HCT116 (cell line): ENCODE measurements at regions not wholly inside any gene's neighbourhood (a gene's known extent, or its start where the extent isn't known, plus 50 kb on each side); places are given as distances from the start of the nearest gene placed in this dataset.

Experiments
- ATAC-seq: fragments of 200-7000 bp; cut with Tn5 transposase; 2 replicates; pipeline ENCODE4 v1.9.1; 2020; ENCODE audit warnings: mild to moderate bottlenecking, moderate library complexity
- BruUV-seq: library from RNA; stranded (reverse); fragments of 400-500 nt; replicated peaks from 2 replicates; lab custom pipeline; 2021; lab: Mats Ljungman, UMichigan
- CTCF ChIA-PET: fragments of 300-600 bp; sonication (Branson Sonifier 250); formaldehyde crosslinking; loops from one replicate; lab custom pipeline; 2021; ENCODE audit warnings: antibody characterized with exemption; lab: Charles Lee
- POLR2A ChIA-PET: fragments of 300-600, 350-600 bp; sonication (Branson Sonifier 250); formaldehyde crosslinking; loops from one replicate; lab custom pipeline; 2021; ENCODE audit warnings: antibody characterized with exemption; lab: Charles Lee
- RAD21 ChIA-PET, 2 experiments: fragments of 300-600 bp; sonication (Branson Sonifier 250); formaldehyde crosslinking; loops; one replicate each; lab custom pipeline; 2023; ENCODE audit warnings: low total read pairs in 2 of 2; ENCODE audit not compliant: uncharacterized antibody in 2 of 2, unreplicated experiment in 2 of 2, low non-redundant PET in 1 of 2; lab: Charles Lee
- DNase-seq: peaks from one replicate; pipeline ENCODE4 v3.0.0-alpha.2; 2010; ENCODE audit warnings: low read depth, low spot score
- H2AFZ ChIP-seq: fragments of 200-600 bp; shearing (Covaris generic), sonication (generic); 2 replicates; pipeline ENCODE4 v1.6.1; 2017; ENCODE audit warnings: low read depth, mixed run types, mixed read lengths, antibody characterized with exemption, low read length; ENCODE audit not compliant: poor library complexity, severe bottlenecking
- H3K27ac ChIP-seq: 2 replicates; pipeline ENCODE4 v1.5.1; 2012; ENCODE audit warnings: low read depth, low read length
- H3K27me3 ChIP-seq: fragments of 200-600 bp; sonication (generic); 2 replicates; pipeline ENCODE4 v1.6.1; 2016; ENCODE audit warnings: mixed run types, low read length, mixed read lengths; ENCODE audit not compliant: insufficient read depth
- H3K36me3 ChIP-seq, 2 experiments: fragments of 200-500 bp in 1 of 2; fragments of 200-600 bp in 1 of 2; sonication (Bioruptor generic) in 1 of 2; sonication (generic) in 1 of 2; 2 replicates each; pipeline versions ENCODE4 v1.5.1 to v1.6.1; 2014 to 2016; ENCODE audit warnings: low read length in 2 of 2, inconsistent platforms in 1 of 2, mixed read lengths in 1 of 2, mixed run types in 1 of 2; ENCODE audit not compliant: insufficient read depth in 2 of 2, control insufficient read depth in 1 of 2
- H3K4me1 ChIP-seq, 2 experiments: fragments of 200-600 bp in 1 of 2; sonication (generic) in 1 of 2; 2 replicates each; pipeline versions ENCODE4 v1.5.1 to v1.6.1; 2012 to 2017; ENCODE audit warnings: low read length in 2 of 2, inconsistent platforms in 1 of 2, mild to moderate bottlenecking in 1 of 2, mixed read lengths in 1 of 2, mixed run types in 1 of 2, moderate library complexity in 1 of 2; ENCODE audit not compliant: insufficient read depth in 2 of 2, control insufficient read depth in 1 of 2
- H3K4me2 ChIP-seq: fragments of 200-600 bp; sonication (generic); 2 replicates; pipeline ENCODE4 v1.6.1; 2017; ENCODE audit warnings: mixed run types, low read length, mixed read lengths
- H3K4me3 ChIP-seq, 2 experiments: fragments of 200-600 bp in 1 of 2; sonication (generic) in 1 of 2; replicated peaks in 1 of 2; 2 replicates each; pipeline ENCODE4 v1.5.1; 2011 to 2016; ENCODE audit warnings: low read length in 2 of 2, control low read depth in 1 of 2, low read depth in 1 of 2, mild to moderate bottlenecking in 1 of 2, mixed read lengths in 1 of 2, mixed run types in 1 of 2
- H3K79me2 ChIP-seq: fragments of 200-600 bp; sonication (generic); 2 replicates; pipeline ENCODE4 v1.6.1; 2017; ENCODE audit warnings: mild to moderate bottlenecking, mixed run types, low read length, moderate library complexity, mixed read lengths; ENCODE audit not compliant: insufficient read depth
- H3K9ac ChIP-seq: fragments of 200-600 bp; sonication (generic); 2 replicates; pipeline ENCODE4 v1.6.1; 2016; ENCODE audit warnings: low read length, mixed read lengths
- H3K9me2 ChIP-seq: fragments of 200-600 bp; sonication (generic), shearing (Covaris generic); 2 replicates; pipeline ENCODE4 v1.6.1; 2017; ENCODE audit warnings: mixed run types, mild to moderate bottlenecking, moderate library complexity; ENCODE audit not compliant: insufficient read depth
- H3K9me3 ChIP-seq, 2 experiments: fragments of 200-500 bp in 1 of 2; fragments of 200-600 bp in 1 of 2; sonication (Bioruptor generic) in 1 of 2; sonication (generic) in 1 of 2; 2 replicates each; pipeline ENCODE4 v1.6.1; 2014 to 2017; ENCODE audit warnings: low read length in 2 of 2, mixed read lengths in 2 of 2, inconsistent platforms in 1 of 2, low read depth in 1 of 2, mild to moderate bottlenecking in 1 of 2, mixed run types in 1 of 2, moderate library complexity in 1 of 2; ENCODE audit not compliant: control insufficient read depth in 1 of 2, insufficient read depth in 1 of 2
- H4K20me1 ChIP-seq: fragments of 200-600 bp; sonication (generic), shearing (Covaris generic); 2 replicates; pipeline ENCODE4 v1.6.1; 2017; ENCODE audit warnings: mixed run types, mild to moderate bottlenecking, moderate library complexity; ENCODE audit not compliant: insufficient read depth
- EGR1 ChIP-seq: IDR thresholded peaks from 2 replicates; pipeline ENCODE4 v1.6.1; 2012; ENCODE audit warnings: low read depth
- ELF1 ChIP-seq: IDR thresholded peaks from 2 replicates; pipeline ENCODE4 v1.6.1; 2012; ENCODE audit warnings: low read depth, borderline replicate concordance
- EZH2 ChIP-seq: fragments of 200-600 bp; sonication (generic); IDR thresholded peaks from 2 replicates; pipeline ENCODE4 v1.6.1; 2017; ENCODE audit warnings: antibody characterized with exemption, mixed run types
- EZH2phosphoT487 ChIP-seq: fragments of 200-600 bp; IDR thresholded peaks from 2 replicates; pipeline ENCODE4 v1.6.1; 2018; ENCODE audit warnings: antibody characterized with exemption, borderline replicate concordance
- JUND ChIP-seq: IDR thresholded peaks from 2 replicates; pipeline ENCODE4 v1.6.1; 2012
- SIN3A ChIP-seq: IDR thresholded peaks from 2 replicates; pipeline ENCODE4 v1.6.1; 2012; ENCODE audit warnings: low read depth
- SP1 ChIP-seq: IDR thresholded peaks from 2 replicates; pipeline ENCODE4 v1.6.1; 2012; ENCODE audit warnings: low read depth
- SRF ChIP-seq: IDR thresholded peaks from 2 replicates; pipeline ENCODE4 v1.6.1; 2012; ENCODE audit warnings: low read depth
- TCF7L2 ChIP-seq: IDR thresholded peaks from 2 replicates; pipeline ENCODE4 v1.7.0; 2011; ENCODE audit warnings: borderline replicate concordance, inconsistent platforms; ENCODE audit not compliant: insufficient read depth, insufficient read length; ENCODE audit errors: extremely low read depth
- ZNF274 ChIP-seq: fragments of 200-500 bp; sonication (Bioruptor generic); IDR thresholded peaks from 2 replicates; pipeline ENCODE4 v1.6.1; 2014; ENCODE audit warnings: mild to moderate bottlenecking, low read depth, low read length, inconsistent platforms
- intact Hi-C: fragments of 100-400 bp; cut with micrococcal nuclease; formaldehyde crosslinking; loops from 2 replicates; pipeline ENCODE4 v1.10.0; 2022
- TF ChIP-seq, protein P1 (sequence below): IDR thresholded peaks from 2 replicates; pipeline ENCODE4 v1.6.1; 2012
- TF ChIP-seq, protein P2 (sequence below): IDR thresholded peaks from 2 replicates; pipeline ENCODE4 v1.6.1; 2012; ENCODE audit warnings: low read depth
- TF ChIP-seq, protein P3 (sequence below): IDR thresholded peaks from 2 replicates; pipeline ENCODE4 v1.6.1; 2012

- RAD21 ChIA-PET, result no interaction called here
Measured at GRCh38 chr11:81010631-81011030, 1569.8 kb upstream of the TENM4 start.

More at GRCh38 chr11:81010631-81011030, 1569.8 kb upstream of the TENM4 start:
- ATAC-seq (no peak), DNase-seq (no peak)
- Histone ChIP-seq H3K4me1 (no peaks in the 10 kb centered on the region), H2AFZ (no peak overlapping the region), H3K27ac (no peak overlapping the region), H3K4me2 (no peak overlapping the region), H3K9me3 (peaks cover 0 to 4% of the 10 kb centered on the region in 2 experiments; a peak in 2 of 4 replicates), H3K27me3 (no peaks in the 10 kb centered on the region), H3K9me2 (no peaks in the 10 kb centered on the region), H4K20me1 (no peaks in the 10 kb centered on the region), H3K36me3 (no peaks in the 10 kb centered on the region), H3K4me3 (no peak overlapping the region), H3K9ac (no peak overlapping the region), H3K79me2 (no peaks in the 10 kb centered on the region)
- ChIA-PET CTCF (no interaction called here), POLR2A (no interaction called here)
- intact Hi-C loops, result no loop called here
- BruUV-seq, result no TSS peak
- no peak for TF ChIP-seq EZH2
- no peak for TF ChIP-seq SRF
- no peak for TF ChIP-seq SIN3A
- no peak for TF ChIP-seq EZH2phosphoT487
- no peak for TF ChIP-seq TCF7L2
- TF ChIP-seq SP1, result no peak
- TF ChIP-seq, protein P1, sequence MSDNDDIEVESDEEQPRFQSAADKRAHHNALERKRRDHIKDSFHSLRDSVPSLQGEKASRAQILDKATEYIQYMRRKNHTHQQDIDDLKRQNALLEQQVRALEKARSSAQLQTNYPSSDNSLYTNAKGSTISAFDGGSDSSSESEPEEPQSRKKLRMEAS, result no peak
- TF ChIP-seq, protein P2, sequence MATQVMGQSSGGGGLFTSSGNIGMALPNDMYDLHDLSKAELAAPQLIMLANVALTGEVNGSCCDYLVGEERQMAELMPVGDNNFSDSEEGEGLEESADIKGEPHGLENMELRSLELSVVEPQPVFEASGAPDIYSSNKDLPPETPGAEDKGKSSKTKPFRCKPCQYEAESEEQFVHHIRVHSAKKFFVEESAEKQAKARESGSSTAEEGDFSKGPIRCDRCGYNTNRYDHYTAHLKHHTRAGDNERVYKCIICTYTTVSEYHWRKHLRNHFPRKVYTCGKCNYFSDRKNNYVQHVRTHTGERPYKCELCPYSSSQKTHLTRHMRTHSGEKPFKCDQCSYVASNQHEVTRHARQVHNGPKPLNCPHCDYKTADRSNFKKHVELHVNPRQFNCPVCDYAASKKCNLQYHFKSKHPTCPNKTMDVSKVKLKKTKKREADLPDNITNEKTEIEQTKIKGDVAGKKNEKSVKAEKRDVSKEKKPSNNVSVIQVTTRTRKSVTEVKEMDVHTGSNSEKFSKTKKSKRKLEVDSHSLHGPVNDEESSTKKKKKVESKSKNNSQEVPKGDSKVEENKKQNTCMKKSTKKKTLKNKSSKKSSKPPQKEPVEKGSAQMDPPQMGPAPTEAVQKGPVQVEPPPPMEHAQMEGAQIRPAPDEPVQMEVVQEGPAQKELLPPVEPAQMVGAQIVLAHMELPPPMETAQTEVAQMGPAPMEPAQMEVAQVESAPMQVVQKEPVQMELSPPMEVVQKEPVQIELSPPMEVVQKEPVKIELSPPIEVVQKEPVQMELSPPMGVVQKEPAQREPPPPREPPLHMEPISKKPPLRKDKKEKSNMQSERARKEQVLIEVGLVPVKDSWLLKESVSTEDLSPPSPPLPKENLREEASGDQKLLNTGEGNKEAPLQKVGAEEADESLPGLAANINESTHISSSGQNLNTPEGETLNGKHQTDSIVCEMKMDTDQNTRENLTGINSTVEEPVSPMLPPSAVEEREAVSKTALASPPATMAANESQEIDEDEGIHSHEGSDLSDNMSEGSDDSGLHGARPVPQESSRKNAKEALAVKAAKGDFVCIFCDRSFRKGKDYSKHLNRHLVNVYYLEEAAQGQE, result no peak
- TF ChIP-seq ZNF274, result no peak
- TF ChIP-seq EGR1, result no peak
- no peak for TF ChIP-seq ELF1
- TF ChIP-seq JUND, result no peak
- TF ChIP-seq, protein P3, sequence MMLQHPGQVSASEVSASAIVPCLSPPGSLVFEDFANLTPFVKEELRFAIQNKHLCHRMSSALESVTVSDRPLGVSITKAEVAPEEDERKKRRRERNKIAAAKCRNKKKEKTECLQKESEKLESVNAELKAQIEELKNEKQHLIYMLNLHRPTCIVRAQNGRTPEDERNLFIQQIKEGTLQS, result no peak
